ENCODE measurements at regions not wholly inside any gene's neighbourhood (a gene's known extent, or its start where the extent isn't known, plus 50 kb on each side); places are given as distances from the start of the nearest gene placed in this dataset.

- H3K9me3 Mint-ChIP-seq: no peaks in the 10 kb centered on the region
- POLR2A ChIA-PET: no interaction called here
- no peaks in the 10 kb centered on the region for H3K4me1 Mint-ChIP-seq
- no peak overlapping the region for H3K4me3 Mint-ChIP-seq
- ATAC-seq (ENCODE audit: low read depth): no peak
- H3K36me3 Mint-ChIP-seq: no peaks in the 10 kb centered on the region
- H3K27ac Mint-ChIP-seq: no peak overlapping the region
- DNase-seq: no peak
- peaks cover 3% of the 10 kb centered on the region for H3K27me3 Mint-ChIP-seq
Observed at GRCh38 chr17:70230850-70231640, 61.7 kb downstream of the KCNJ2 start.

- Mint-ChIP-seq H3K9me3 (no peaks in the 10 kb centered on the region), H3K36me3 (no peaks in the 10 kb centered on the region), H3K27ac (no peak overlapping the region), H3K27me3 (peaks cover 3% of the 10 kb centered on the region), H3K4me1 (no peaks in the 10 kb centered on the region), H3K4me3 (no peak overlapping the region)
- POLR2A ChIA-PET: no interaction called here
- ATAC-seq (ENCODE audit: low read depth) (no peak), DNase-seq (no peak)
Observed at GRCh38 chr17:70232466-70232865, 63.1 kb downstream of the KCNJ2 start.

- POLR2A ChIA-PET: no interaction called here
- no peaks in the 10 kb centered on the region for H3K9me3 Mint-ChIP-seq
- H3K4me1 Mint-ChIP-seq: no peaks in the 10 kb centered on the region
- H3K27ac Mint-ChIP-seq: no peak overlapping the region
- no peak overlapping the region for H3K4me3 Mint-ChIP-seq
- H3K27me3 Mint-ChIP-seq: no peaks in the 10 kb centered on the region
- no peak for DNase-seq
- no peak for ATAC-seq (ENCODE audit: low read depth)
- H3K36me3 Mint-ChIP-seq: no peaks in the 10 kb centered on the region
Observed at GRCh38 chr17:70235252-70235651, 65.9 kb downstream of the KCNJ2 start.

GRCh38 chr17:70238228-70238627, 68.9 kb downstream of the KCNJ2 start:
- POLR2A ChIA-PET: no interaction called here
- Mint-ChIP-seq H3K4me1 (no peaks in the 10 kb centered on the region), H3K27me3 (no peaks in the 10 kb centered on the region), H3K9me3 (no peaks in the 10 kb centered on the region), H3K4me3 (no peak overlapping the region), H3K36me3 (no peaks in the 10 kb centered on the region), H3K27ac (no peak overlapping the region)
- DNase-seq (no peak), ATAC-seq (ENCODE audit: low read depth) (no peak)

GRCh38 chr17:70238646-70239045, 69.3 kb downstream of the KCNJ2 start:
- ATAC-seq (ENCODE audit: low read depth) (no peak), DNase-seq (no peak)
- Mint-ChIP-seq H3K36me3 (no peaks in the 10 kb centered on the region), H3K9me3 (no peaks in the 10 kb centered on the region), H3K4me3 (no peak overlapping the region), H3K4me1 (no peaks in the 10 kb centered on the region), H3K27ac (no peak overlapping the region), H3K27me3 (no peaks in the 10 kb centered on the region)
- POLR2A ChIA-PET: no interaction called here

GRCh38 chr17:70239391-70239826, 70.1 kb downstream of the KCNJ2 start:
- Mint-ChIP-seq H3K36me3 (no peaks in the 10 kb centered on the region), H3K27me3 (no peaks in the 10 kb centered on the region), H3K9me3 (no peaks in the 10 kb centered on the region), H3K4me3 (no peak overlapping the region), H3K27ac (no peak overlapping the region), H3K4me1 (no peaks in the 10 kb centered on the region)
- POLR2A ChIA-PET: no interaction called here
- no peak for ATAC-seq (ENCODE audit: low read depth)
- no peak for DNase-seq

GRCh38 chr17:70241071-70241470, 71.7 kb downstream of the KCNJ2 start:
- Mint-ChIP-seq H3K36me3 (no peaks in the 10 kb centered on the region), H3K9me3 (no peaks in the 10 kb centered on the region), H3K4me3 (no peak overlapping the region), H3K27ac (no peak overlapping the region), H3K4me1 (no peaks in the 10 kb centered on the region), H3K27me3 (no peaks in the 10 kb centered on the region)
- DNase-seq (no peak), ATAC-seq (ENCODE audit: low read depth) (no peak)
- POLR2A ChIA-PET: no interaction called here

- Mint-ChIP-seq H3K4me1 (no peaks in the 10 kb centered on the region), H3K4me3 (no peak overlapping the region), H3K27me3 (no peaks in the 10 kb centered on the region), H3K27ac (no peak overlapping the region), H3K9me3 (no peaks in the 10 kb centered on the region), H3K36me3 (no peaks in the 10 kb centered on the region)
- POLR2A ChIA-PET: no interaction called here
- no peak for DNase-seq
- no peak for ATAC-seq (ENCODE audit: low read depth)
Observed at GRCh38 chr17:70242781-70243437, 73.6 kb downstream of the KCNJ2 start.

GRCh38 chr17:70251706-70252105, 82.4 kb downstream of the KCNJ2 start:
- H3K4me1 Mint-ChIP-seq: no peaks in the 10 kb centered on the region
- H3K9me3 Mint-ChIP-seq: no peaks in the 10 kb centered on the region
- no peaks in the 10 kb centered on the region for H3K27me3 Mint-ChIP-seq
- ATAC-seq (ENCODE audit: low read depth): no peak
- H3K4me3 Mint-ChIP-seq: no peak overlapping the region
- no peak overlapping the region for H3K27ac Mint-ChIP-seq
- DNase-seq: no peak
- POLR2A ChIA-PET: no interaction called here
- H3K36me3 Mint-ChIP-seq: no peaks in the 10 kb centered on the region

GRCh38 chr17:70254735-70255460, 85.6 kb downstream of the KCNJ2 start:
- no peak overlapping the region for H3K4me3 Mint-ChIP-seq
- DNase-seq (no peak), ATAC-seq (ENCODE audit: low read depth) (no peak)
- H3K36me3 Mint-ChIP-seq: no peaks in the 10 kb centered on the region
- POLR2A ChIA-PET: no interaction called here
- no peaks in the 10 kb centered on the region for H3K4me1 Mint-ChIP-seq
- no peaks in the 10 kb centered on the region for H3K27me3 Mint-ChIP-seq
- no peak overlapping the region for H3K27ac Mint-ChIP-seq
- H3K9me3 Mint-ChIP-seq: no peaks in the 10 kb centered on the region

- Mint-ChIP-seq H3K27me3 (no peaks in the 10 kb centered on the region), H3K4me3 (no peak overlapping the region), H3K27ac (no peak overlapping the region), H3K36me3 (no peaks in the 10 kb centered on the region), H3K9me3 (no peaks in the 10 kb centered on the region), H3K4me1 (no peaks in the 10 kb centered on the region)
- ATAC-seq (ENCODE audit: low read depth): no peak
- no peak for DNase-seq
- POLR2A ChIA-PET: no interaction called here
Observed at GRCh38 chr17:70256751-70257150, 87.4 kb downstream of the KCNJ2 start.

GRCh38 chr17:70258465-70258864, 89.1 kb downstream of the KCNJ2 start:
- Mint-ChIP-seq H3K4me1 (no peaks in the 10 kb centered on the region), H3K27me3 (no peaks in the 10 kb centered on the region), H3K36me3 (no peaks in the 10 kb centered on the region), H3K4me3 (no peak overlapping the region), H3K9me3 (no peaks in the 10 kb centered on the region), H3K27ac (no peak overlapping the region)
- ATAC-seq (ENCODE audit: low read depth) (no peak), DNase-seq (no peak)
- POLR2A ChIA-PET: no interaction called here

- POLR2A ChIA-PET: no interaction called here
- Mint-ChIP-seq H3K9me3 (no peaks in the 10 kb centered on the region), H3K27me3 (no peaks in the 10 kb centered on the region), H3K27ac (no peak overlapping the region), H3K36me3 (no peaks in the 10 kb centered on the region), H3K4me1 (no peaks in the 10 kb centered on the region), H3K4me3 (no peak overlapping the region)
- ATAC-seq (ENCODE audit: low read depth): no peak
- DNase-seq: no peak
Observed at GRCh38 chr17:70259400-70259799, 90.1 kb downstream of the KCNJ2 start.

GRCh38 chr17:70261170-70261569, 91.8 kb downstream of the KCNJ2 start:
- no peaks in the 10 kb centered on the region for H3K9me3 Mint-ChIP-seq
- H3K27me3 Mint-ChIP-seq: no peaks in the 10 kb centered on the region
- no peak overlapping the region for H3K27ac Mint-ChIP-seq
- no peak overlapping the region for H3K4me3 Mint-ChIP-seq
- H3K36me3 Mint-ChIP-seq: no peaks in the 10 kb centered on the region
- POLR2A ChIA-PET: no interaction called here
- no peaks in the 10 kb centered on the region for H3K4me1 Mint-ChIP-seq
- DNase-seq: no peak
- ATAC-seq (ENCODE audit: low read depth): no peak
